Astrocyte (in vitro differentiated cells and primary cell): ENCODE measurements at regions not wholly inside any gene's neighbourhood (a gene's known extent, or its start where the extent isn't known, plus 50 kb on each side); places are given as distances from the start of the nearest gene placed in this dataset.

Source experiments
- DNase-seq: peaks from one replicate; pipeline ENCODE4 v3.0.0-alpha.2; 2010; ENCODE audit warnings: low read depth
- FAIRE-seq: peaks from 2 replicates; lab custom pipeline; 2011; peaks lifted over from hg19 to GRCh38; lab: Jason Lieb, UNC
- H2AFZ ChIP-seq: 2 replicates; pipeline ENCODE4 v1.6.0; 2012; ENCODE audit warnings: low read depth, low read length, inconsistent platforms
- H3K27ac ChIP-seq: 2 replicates; pipeline ENCODE4 v1.5.1; 2011; ENCODE audit warnings: low read depth, low read length, inconsistent platforms
- H3K27me3 ChIP-seq: 2 replicates; pipeline ENCODE4 v1.6.0; 2011; ENCODE audit warnings: low read length, inconsistent platforms; ENCODE audit not compliant: insufficient read depth
- H3K36me3 ChIP-seq: 2 replicates; pipeline ENCODE4 v1.5.1; 2011; ENCODE audit warnings: low read length, inconsistent platforms; ENCODE audit not compliant: insufficient read depth
- H3K4me1 ChIP-seq: 2 replicates; pipeline ENCODE4 v1.5.1; 2011; ENCODE audit warnings: low read length, inconsistent platforms; ENCODE audit not compliant: insufficient read depth
- H3K4me2 ChIP-seq: 2 replicates; pipeline ENCODE4 v1.6.0; 2012; ENCODE audit warnings: low read length, inconsistent platforms
- H3K4me3 ChIP-seq: 2 replicates; pipeline ENCODE4 v1.5.1; 2011; ENCODE audit warnings: low read depth, mild to moderate bottlenecking, low read length, inconsistent platforms; ENCODE audit not compliant: insufficient read depth
- H3K79me2 ChIP-seq: 2 replicates; pipeline ENCODE4 v1.6.0; 2012; ENCODE audit warnings: mild to moderate bottlenecking, low read length, inconsistent platforms; ENCODE audit not compliant: insufficient read depth
- H3K9ac ChIP-seq: 2 replicates; pipeline ENCODE4 v1.6.0; 2012; ENCODE audit warnings: mild to moderate bottlenecking, low read length, inconsistent platforms
- H3K9me3 ChIP-seq: 2 replicates; pipeline ENCODE4 v1.5.1; 2012; ENCODE audit warnings: low read depth, mild to moderate bottlenecking, low read length, inconsistent platforms; ENCODE audit not compliant: insufficient read depth
- H4K20me1 ChIP-seq: 2 replicates; pipeline ENCODE4 v1.6.0; 2012; ENCODE audit warnings: low read length, inconsistent platforms; ENCODE audit not compliant: insufficient read depth
- H3K27ac Mint-ChIP-seq: one replicate; pipeline ENCODE4 v1.8.0; 2021; ENCODE audit warnings: mild to moderate bottlenecking, mixed read lengths; ENCODE audit not compliant: unreplicated experiment
- H3K27me3 Mint-ChIP-seq: one replicate; pipeline ENCODE4 v1.8.0; 2021; ENCODE audit warnings: low read depth, mixed read lengths; ENCODE audit not compliant: unreplicated experiment
- H3K36me3 Mint-ChIP-seq: one replicate; pipeline ENCODE4 v1.8.0; 2021; ENCODE audit warnings: low read depth, mixed read lengths; ENCODE audit not compliant: unreplicated experiment
- H3K4me1 Mint-ChIP-seq: one replicate; pipeline ENCODE4 v1.8.0; 2021; ENCODE audit warnings: low read depth, mixed read lengths; ENCODE audit not compliant: unreplicated experiment
- H3K4me3 Mint-ChIP-seq: one replicate; pipeline ENCODE4 v1.8.0; 2021; ENCODE audit warnings: mild to moderate bottlenecking, moderate library complexity, mixed read lengths; ENCODE audit not compliant: unreplicated experiment
- H3K9me3 Mint-ChIP-seq: one replicate; pipeline ENCODE4 v1.8.0; 2021; ENCODE audit warnings: mild to moderate bottlenecking, mixed read lengths; ENCODE audit not compliant: unreplicated experiment
- CTCF ChIP-seq: IDR thresholded peaks from 2 replicates; pipeline ENCODE4 v1.5.1; 2011; ENCODE audit warnings: low read depth, mild to moderate bottlenecking, inconsistent platforms, low read length, moderate library complexity; ENCODE audit not compliant: insufficient read depth
- EZH2 ChIP-seq: IDR thresholded peaks from 2 replicates; pipeline ENCODE4 v1.6.1; 2012; ENCODE audit warnings: mild to moderate bottlenecking, low read length, inconsistent platforms; ENCODE audit not compliant: insufficient read depth

GRCh38 chr7:79893991-79894390, 240.6 kb upstream of the GNAI1 start:
- H3K4me1 ChIP-seq: no peaks in the 10 kb centered on the region
- no peaks in the 10 kb centered on the region for H3K79me2 ChIP-seq
- no peak overlapping the region for H3K4me3 Mint-ChIP-seq
- no peaks in the 10 kb centered on the region for H3K27me3 Mint-ChIP-seq
- TF ChIP-seq CTCF: no peak
- no peak for TF ChIP-seq EZH2
- H3K9me3 Mint-ChIP-seq: no peaks in the 10 kb centered on the region
- H3K36me3 ChIP-seq: no peaks in the 10 kb centered on the region
- FAIRE-seq (no peak), DNase-seq (no peak)
- H3K27ac Mint-ChIP-seq: no peak overlapping the region
- H3K27me3 ChIP-seq: no peaks in the 10 kb centered on the region
- no peak overlapping the region for H3K27ac ChIP-seq
- no peaks in the 10 kb centered on the region for H4K20me1 ChIP-seq
- H3K9me3 ChIP-seq: no peaks in the 10 kb centered on the region
- H3K4me2 ChIP-seq: no peak overlapping the region
- no peak overlapping the region for H3K9ac ChIP-seq
- no peaks in the 10 kb centered on the region for H3K36me3 Mint-ChIP-seq
- no peak overlapping the region for H3K4me3 ChIP-seq
- H3K4me1 Mint-ChIP-seq: no peaks in the 10 kb centered on the region
- H2AFZ ChIP-seq: no peak overlapping the region

- no peak overlapping the region for H3K27ac ChIP-seq
- no peak overlapping the region for H3K4me3 Mint-ChIP-seq
- peaks cover 18% of the 10 kb centered on the region for H3K27me3 ChIP-seq
- no peaks in the 10 kb centered on the region for H3K9me3 Mint-ChIP-seq
- TF ChIP-seq EZH2: no peak
- no peaks in the 10 kb centered on the region for H3K4me1 ChIP-seq
- H4K20me1 ChIP-seq: no peaks in the 10 kb centered on the region
- H2AFZ ChIP-seq: no peak overlapping the region
- DNase-seq (no peak), FAIRE-seq (no peak)
- H3K36me3 Mint-ChIP-seq: no peaks in the 10 kb centered on the region
- H3K27me3 Mint-ChIP-seq: peaks cover 3% of the 10 kb centered on the region
- no peak overlapping the region for H3K4me3 ChIP-seq
- H3K4me1 Mint-ChIP-seq: no peaks in the 10 kb centered on the region
- H3K79me2 ChIP-seq: no peaks in the 10 kb centered on the region
- H3K9ac ChIP-seq: no peak overlapping the region
- no peaks in the 10 kb centered on the region for H3K36me3 ChIP-seq
- H3K27ac Mint-ChIP-seq: no peak overlapping the region
- H3K9me3 ChIP-seq: no peaks in the 10 kb centered on the region
- H3K4me2 ChIP-seq: no peak overlapping the region
Observed at GRCh38 chr7:79882922-79883321, 251.7 kb upstream of the GNAI1 start.

- Histone ChIP-seq H3K4me1 (no peaks in the 10 kb centered on the region), H2AFZ (no peak overlapping the region), H3K4me3 (no peak overlapping the region), H3K27me3 (peaks cover 18% of the 10 kb centered on the region), H3K79me2 (no peaks in the 10 kb centered on the region), H3K27ac (no peak overlapping the region), H3K4me2 (no peak overlapping the region), H3K9me3 (no peaks in the 10 kb centered on the region), H4K20me1 (no peaks in the 10 kb centered on the region), H3K9ac (no peak overlapping the region), H3K36me3 (no peaks in the 10 kb centered on the region)
- no peak for TF ChIP-seq CTCF
- Mint-ChIP-seq H3K27ac (no peak overlapping the region), H3K9me3 (no peaks in the 10 kb centered on the region), H3K27me3 (peaks cover 3% of the 10 kb centered on the region), H3K4me3 (no peak overlapping the region), H3K36me3 (no peaks in the 10 kb centered on the region), H3K4me1 (no peaks in the 10 kb centered on the region)
- DNase-seq: no peak
- FAIRE-seq: no peak
Observed at GRCh38 chr7:79880312-79880711, 254.3 kb upstream of the GNAI1 start.
